ENCODE measurements at regions not wholly inside any gene's neighbourhood (a gene's known extent, or its start where the extent isn't known, plus 50 kb on each side); places are given as distances from the start of the nearest gene placed in this dataset.
"Not testable (repeated sequence)": the region's sequence is repeated elsewhere in the genome, so short reads cannot be mapped to it uniquely, and the experiment has no call there.

DNA sequence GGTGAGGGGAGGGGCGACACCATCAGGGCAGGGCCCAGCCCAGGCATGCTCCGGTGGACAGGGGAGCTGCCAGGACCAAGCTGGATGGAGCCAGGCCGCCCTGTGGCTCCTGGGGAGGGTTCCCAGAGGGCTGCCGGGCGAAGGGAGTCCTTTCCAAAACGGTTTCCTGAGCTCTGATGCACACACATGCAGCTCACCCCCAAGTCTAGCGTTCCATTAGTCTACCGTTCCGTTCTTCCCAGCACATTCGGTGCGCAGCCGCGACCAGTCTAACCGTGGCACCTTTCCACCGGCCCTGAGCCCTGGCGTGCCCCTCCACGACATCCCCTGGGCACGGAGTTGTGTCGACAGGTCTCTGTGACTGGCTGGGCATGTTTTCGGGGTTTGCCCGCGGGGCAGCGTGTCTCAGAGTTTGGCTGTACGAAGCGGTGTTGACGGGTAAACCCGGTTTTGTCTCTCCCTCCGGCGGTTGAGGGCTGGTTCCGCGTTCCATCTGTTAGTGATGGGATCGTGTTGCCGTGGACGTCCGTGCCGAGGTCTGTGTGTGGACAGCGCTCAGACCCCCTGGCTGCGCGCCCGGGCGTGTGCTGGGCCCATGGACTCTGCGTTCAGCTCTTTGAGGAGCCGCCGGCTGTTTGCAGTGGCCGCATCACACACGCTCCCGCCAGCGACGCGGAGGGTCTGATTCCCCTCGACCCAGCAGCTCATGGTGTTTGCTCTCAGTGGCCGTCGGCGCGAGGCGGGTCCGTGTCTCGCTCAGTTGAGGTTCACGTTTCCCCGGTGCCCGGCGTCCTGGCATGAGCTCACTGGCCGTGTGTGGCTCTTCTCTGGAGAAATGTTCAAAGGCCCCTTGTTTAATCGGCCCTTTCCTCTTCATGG lies 121.2 kb downstream of the IGLL1 start:
- Histone ChIP-seq H3K27me3 (replicated peaks; ENCODE audit: insufficient read depth, low read length) (peaks cover 18% of the 10 kb centered on the region), H3K4me3 (ENCODE audit: low read length) (no peak overlapping the region), H3K79me2 (ENCODE audit: low read length) (no peaks in the 10 kb centered on the region), H3K27ac (ENCODE audit: low read length) (no peak overlapping the region), H3K9me2 (replicated peaks; ENCODE audit: insufficient read depth, low read length) (no peaks in the 10 kb centered on the region), H3F3A (ENCODE audit: insufficient read depth, low read length) (no peaks in the 10 kb centered on the region), H3K4me2 (ENCODE audit: low read depth, low read length) (no peak overlapping the region), H2AFZ (ENCODE audit: low read length) (no peak overlapping the region), H3K9me3 (replicated peaks; ENCODE audit: insufficient read depth, low read length) (no peaks in the 10 kb centered on the region), H3K4me1 (ENCODE audit: low read length) (no peaks in the 10 kb centered on the region), H4K20me1 (ENCODE audit: insufficient read depth, low read length) (no peaks in the 10 kb centered on the region), H3K36me3 (replicated peaks; ENCODE audit: insufficient read depth, low read length) (no peaks in the 10 kb centered on the region), H3K9ac (ENCODE audit: low read length) (no peak overlapping the region)
- no peak for TF ChIP-seq EZH2phosphoT487 (IDR thresholded peaks at IDR 0.05; ENCODE audit: low read length)
- TF ChIP-seq, protein P1, sequence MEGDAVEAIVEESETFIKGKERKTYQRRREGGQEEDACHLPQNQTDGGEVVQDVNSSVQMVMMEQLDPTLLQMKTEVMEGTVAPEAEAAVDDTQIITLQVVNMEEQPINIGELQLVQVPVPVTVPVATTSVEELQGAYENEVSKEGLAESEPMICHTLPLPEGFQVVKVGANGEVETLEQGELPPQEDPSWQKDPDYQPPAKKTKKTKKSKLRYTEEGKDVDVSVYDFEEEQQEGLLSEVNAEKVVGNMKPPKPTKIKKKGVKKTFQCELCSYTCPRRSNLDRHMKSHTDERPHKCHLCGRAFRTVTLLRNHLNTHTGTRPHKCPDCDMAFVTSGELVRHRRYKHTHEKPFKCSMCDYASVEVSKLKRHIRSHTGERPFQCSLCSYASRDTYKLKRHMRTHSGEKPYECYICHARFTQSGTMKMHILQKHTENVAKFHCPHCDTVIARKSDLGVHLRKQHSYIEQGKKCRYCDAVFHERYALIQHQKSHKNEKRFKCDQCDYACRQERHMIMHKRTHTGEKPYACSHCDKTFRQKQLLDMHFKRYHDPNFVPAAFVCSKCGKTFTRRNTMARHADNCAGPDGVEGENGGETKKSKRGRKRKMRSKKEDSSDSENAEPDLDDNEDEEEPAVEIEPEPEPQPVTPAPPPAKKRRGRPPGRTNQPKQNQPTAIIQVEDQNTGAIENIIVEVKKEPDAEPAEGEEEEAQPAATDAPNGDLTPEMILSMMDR (IDR thresholded peaks at IDR 0.05; ENCODE audit: low read length): no peak
- no peak for TF ChIP-seq EZH2 (optimal IDR thresholded peaks at IDR 0.05; ENCODE audit: low read depth, low read length)
- no peak for DNase-seq

DNA sequence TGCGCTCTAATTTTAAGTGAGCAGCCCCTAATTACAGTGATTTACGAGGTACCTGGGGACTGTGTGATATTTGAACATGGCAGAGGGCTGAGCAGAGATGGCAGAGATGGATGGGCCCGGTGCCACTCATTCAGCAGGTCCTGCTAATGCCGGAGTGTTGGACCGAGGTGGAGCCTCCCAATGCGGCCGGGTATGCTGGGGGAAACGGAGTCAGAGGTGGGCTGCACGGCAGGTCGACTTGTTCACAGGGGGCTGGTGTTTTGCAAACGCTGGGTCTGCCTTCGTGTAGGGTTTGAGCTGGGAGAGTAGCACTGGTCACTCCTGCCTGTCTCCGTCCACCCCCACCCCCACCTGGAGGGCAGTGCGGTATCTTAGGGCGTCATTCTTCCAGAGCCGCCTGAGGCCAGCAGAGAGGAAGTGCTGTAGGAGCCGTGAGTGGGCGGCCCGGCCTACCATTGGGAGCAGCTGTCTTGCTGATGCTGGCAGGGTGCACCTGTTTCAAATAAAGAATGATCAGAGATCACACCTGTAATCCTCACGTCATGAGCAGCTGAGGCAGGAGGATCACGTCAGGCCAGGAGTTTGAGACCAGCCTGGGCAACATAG lies 122.6 kb downstream of the IGLL1 start:
- H3K27ac ChIP-seq (ENCODE audit: low read length): no peak overlapping the region
- H3K79me2 ChIP-seq (ENCODE audit: low read length): no peaks in the 10 kb centered on the region
- H3K9me3 ChIP-seq (replicated peaks; ENCODE audit: insufficient read depth, low read length): no peaks in the 10 kb centered on the region
- H3K4me1 ChIP-seq (ENCODE audit: low read length): no peaks in the 10 kb centered on the region
- no peak for DNase-seq
- H3K4me3 ChIP-seq (ENCODE audit: low read length): no peak overlapping the region
- no peak for TF ChIP-seq EZH2phosphoT487 (IDR thresholded peaks at IDR 0.05; ENCODE audit: low read length)
- TF ChIP-seq, protein P1 (IDR thresholded peaks at IDR 0.05; ENCODE audit: low read length): no peak
- no peak for TF ChIP-seq EZH2 (optimal IDR thresholded peaks at IDR 0.05; ENCODE audit: low read depth, low read length)
- H3K9ac ChIP-seq (ENCODE audit: low read length): no peak overlapping the region
- H3F3A ChIP-seq (ENCODE audit: insufficient read depth, low read length): no peaks in the 10 kb centered on the region
- H2AFZ ChIP-seq (ENCODE audit: low read length): no peak overlapping the region
- no peaks in the 10 kb centered on the region for H4K20me1 ChIP-seq (ENCODE audit: insufficient read depth, low read length)
- no peaks in the 10 kb centered on the region for H3K36me3 ChIP-seq (replicated peaks; ENCODE audit: insufficient read depth, low read length)
- H3K4me2 ChIP-seq (ENCODE audit: low read depth, low read length): no peak overlapping the region
- no peaks in the 10 kb centered on the region for H3K9me2 ChIP-seq (replicated peaks; ENCODE audit: insufficient read depth, low read length)
- H3K27me3 ChIP-seq (replicated peaks; ENCODE audit: insufficient read depth, low read length): peaks cover 27% of the 10 kb centered on the region

GRCh38 chr22:23456666-23457379 lies 123.3 kb downstream of the IGLL1 start:
- not testable (repeated sequence) for H3K4me1 ChIP-seq (ENCODE audit: low read length); H3K79me2 ChIP-seq (ENCODE audit: low read length); DNase-seq; H3K9me3 ChIP-seq (replicated peaks; ENCODE audit: insufficient read depth, low read length); H3K9me2 ChIP-seq (replicated peaks; ENCODE audit: insufficient read depth, low read length); H3K9ac ChIP-seq (ENCODE audit: low read length); H4K20me1 ChIP-seq (ENCODE audit: insufficient read depth, low read length); H2AFZ ChIP-seq (ENCODE audit: low read length); H3K27ac ChIP-seq (ENCODE audit: low read length); H3K4me3 ChIP-seq (ENCODE audit: low read length); H3F3A ChIP-seq (ENCODE audit: insufficient read depth, low read length); H3K36me3 ChIP-seq (replicated peaks; ENCODE audit: insufficient read depth, low read length); H3K4me2 ChIP-seq (ENCODE audit: low read depth, low read length)
- H3K27me3 ChIP-seq (replicated peaks; ENCODE audit: insufficient read depth, low read length): peaks cover 33% of the 10 kb centered on the region

DNA sequence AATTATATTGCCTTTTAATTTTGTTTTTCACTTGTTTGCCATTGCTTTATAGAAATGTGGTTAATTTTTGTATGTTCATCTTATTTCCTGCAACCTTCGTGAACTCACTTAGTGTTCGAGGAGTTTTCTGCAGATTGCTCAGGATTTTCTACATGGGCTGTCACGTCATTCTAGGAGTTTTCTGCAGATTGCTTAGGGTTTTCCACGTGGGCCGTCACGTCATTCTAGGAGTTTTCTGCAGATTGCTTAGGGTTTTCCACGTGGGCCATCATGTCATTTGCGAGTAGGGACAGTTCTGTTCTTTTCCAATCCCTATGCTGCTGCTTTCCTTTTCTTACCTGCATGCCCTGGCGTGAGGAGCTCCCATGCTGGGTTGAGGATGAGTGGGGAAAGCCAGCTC lies 125.7 kb downstream of the IGLL1 start:
- H3K4me2 ChIP-seq (ENCODE audit: low read depth, low read length); H3K27ac ChIP-seq (ENCODE audit: low read length); H2AFZ ChIP-seq (ENCODE audit: low read length); H4K20me1 ChIP-seq (ENCODE audit: insufficient read depth, low read length); H3K9me3 ChIP-seq (replicated peaks; ENCODE audit: insufficient read depth, low read length); H3F3A ChIP-seq (ENCODE audit: insufficient read depth, low read length); H3K9me2 ChIP-seq (replicated peaks; ENCODE audit: insufficient read depth, low read length); H3K9ac ChIP-seq (ENCODE audit: low read length); H3K36me3 ChIP-seq (replicated peaks; ENCODE audit: insufficient read depth, low read length); H3K4me3 ChIP-seq (ENCODE audit: low read length); H3K79me2 ChIP-seq (ENCODE audit: low read length); H3K4me1 ChIP-seq (ENCODE audit: low read length); DNase-seq: not testable (repeated sequence)
- H3K27me3 ChIP-seq (replicated peaks; ENCODE audit: insufficient read depth, low read length): peaks cover 47% of the 10 kb centered on the region
